Neuronal stem cell (in vitro differentiated cells): ENCODE measurements at regions not wholly inside any gene's neighbourhood (a gene's known extent, or its start where the extent isn't known, plus 50 kb on each side); places are given as distances from the start of the nearest gene placed in this dataset.

ENCODE experiments used
- DNase-seq: peaks from one replicate; pipeline ENCODE4 v3.0.0-alpha.2; 2013; ENCODE audit warnings: low spot score
- H2AFZ ChIP-seq: one replicate; pipeline ENCODE4 v1.6.1; 2013; ENCODE audit warnings: mild to moderate bottlenecking, low read length, inconsistent platforms
- H2AK5ac ChIP-seq: 2 replicates; pipeline ENCODE4 v1.6.1; 2013; ENCODE audit warnings: low read depth, mild to moderate bottlenecking, inconsistent platforms, low read length, moderate library complexity, mixed read lengths
- H2BK120ac ChIP-seq: 2 replicates; pipeline ENCODE4 v1.6.1; 2013; ENCODE audit warnings: low read depth, mild to moderate bottlenecking, inconsistent platforms, low read length, moderate library complexity, mixed read lengths
- H2BK12ac ChIP-seq: one replicate; pipeline ENCODE4 v1.6.1; 2013; ENCODE audit warnings: low read length, inconsistent platforms
- H2BK15ac ChIP-seq: 2 replicates; pipeline ENCODE4 v1.6.1; 2013; ENCODE audit warnings: mild to moderate bottlenecking, low read length, inconsistent platforms, mixed read lengths
- H2BK5ac ChIP-seq: one replicate; pipeline ENCODE4 v1.6.1; 2013; ENCODE audit warnings: inconsistent platforms, mild to moderate bottlenecking, low read length, moderate library complexity
- H3K14ac ChIP-seq: one replicate; pipeline ENCODE4 v1.6.1; 2013; ENCODE audit warnings: low read length, inconsistent platforms
- H3K18ac ChIP-seq: 2 replicates; pipeline ENCODE4 v1.6.1; 2013; ENCODE audit warnings: low read length, inconsistent platforms
- H3K23ac ChIP-seq: 2 replicates; pipeline ENCODE4 v1.6.1; 2013; ENCODE audit warnings: low read depth, mild to moderate bottlenecking, mixed read lengths, low read length, inconsistent platforms; ENCODE audit not compliant: poor library complexity
- H3K27ac ChIP-seq: replicated peaks from 3 replicates; pipeline ENCODE4 v1.5.1; 2013; ENCODE audit warnings: low read length, inconsistent platforms
- H3K27me3 ChIP-seq, 3 experiments: 2 replicates each; pipeline ENCODE4 v1.6.1; 2013; ENCODE audit warnings: low read length in 3 of 3, mild to moderate bottlenecking in 2 of 3, inconsistent platforms in 1 of 3, low read depth in 1 of 3, mixed read lengths in 1 of 3, moderate library complexity in 1 of 3; ENCODE audit not compliant: control insufficient read depth in 3 of 3, insufficient read depth in 3 of 3
- H3K36me3 ChIP-seq, 2 donors: replicated peaks in 1 of 2; 2 replicates each; pipeline ENCODE4 v1.6.1; 2013; ENCODE audit warnings: low read length in 2 of 2; ENCODE audit not compliant: control insufficient read depth in 2 of 2, insufficient read depth in 2 of 2
- H3K4ac ChIP-seq: 2 replicates; pipeline ENCODE4 v1.6.1; 2013; ENCODE audit warnings: inconsistent platforms, mild to moderate bottlenecking, low read length, moderate library complexity
- H3K4me1 ChIP-seq, 2 donors: 1 replicate in 1 of 2; 2 replicates in 1 of 2; pipeline ENCODE4 v1.6.1; 2013; ENCODE audit warnings: low read length in 2 of 2, low read depth in 1 of 2; ENCODE audit not compliant: control insufficient read depth in 2 of 2, insufficient read depth in 1 of 2
- H3K4me2 ChIP-seq: one replicate; pipeline ENCODE4 v1.6.1; 2013; ENCODE audit warnings: mild to moderate bottlenecking, low read length, inconsistent platforms; ENCODE audit not compliant: insufficient read depth, poor library complexity, severe bottlenecking
- H3K4me3 ChIP-seq, 2 donors: 2 replicates each; pipeline ENCODE4 v1.5.1; 2013; ENCODE audit warnings: low read length in 2 of 2, mild to moderate bottlenecking in 2 of 2, inconsistent platforms in 1 of 2, moderate library complexity in 1 of 2
- H3K79me1 ChIP-seq: one replicate; pipeline ENCODE4 v1.6.1; 2013; ENCODE audit warnings: low read depth, mild to moderate bottlenecking, inconsistent platforms, low read length, moderate library complexity
- H3K9ac ChIP-seq: one replicate; pipeline ENCODE4 v1.6.1; 2013; ENCODE audit warnings: mild to moderate bottlenecking, low read depth, low read length, inconsistent platforms; ENCODE audit not compliant: poor library complexity
- H3K9me3 ChIP-seq, 2 donors: replicated peaks in 1 of 2; 2 replicates each; pipeline versions ENCODE3 to v1.6.1; 2013; ENCODE audit warnings: low read length in 2 of 2, mild to moderate bottlenecking in 2 of 2, inconsistent platforms in 1 of 2, low read depth in 1 of 2, mixed read lengths in 1 of 2, moderate library complexity in 1 of 2; ENCODE audit not compliant: control insufficient read depth in 2 of 2, insufficient read depth in 1 of 2
- H4K8ac ChIP-seq: one replicate; pipeline ENCODE4 v1.6.1; 2013; ENCODE audit warnings: low read depth, mild to moderate bottlenecking, inconsistent platforms, low read length, moderate library complexity
- H4K91ac ChIP-seq: one replicate; pipeline ENCODE4 v1.6.1; 2013; ENCODE audit warnings: low read length, low read depth, mild to moderate bottlenecking, inconsistent platforms; ENCODE audit not compliant: poor library complexity
- WGBS, 2 donors: extraction: QIAGEN DNeasy Blood & Tissue Kit; methylation state at CpG; one replicate each; pipeline ENCODE4 v1.1.7; 2013; ENCODE audit warnings: missing lambda C conversion rate in 2 of 2, mixed read lengths in 1 of 2; ENCODE audit not compliant: insufficient read length in 2 of 2, insufficient replicate concordance in 1 of 2; ENCODE audit errors: extremely low coverage in 2 of 2; 5-methylcytosine and 5-hydroxymethylcytosine counted together

DNA sequence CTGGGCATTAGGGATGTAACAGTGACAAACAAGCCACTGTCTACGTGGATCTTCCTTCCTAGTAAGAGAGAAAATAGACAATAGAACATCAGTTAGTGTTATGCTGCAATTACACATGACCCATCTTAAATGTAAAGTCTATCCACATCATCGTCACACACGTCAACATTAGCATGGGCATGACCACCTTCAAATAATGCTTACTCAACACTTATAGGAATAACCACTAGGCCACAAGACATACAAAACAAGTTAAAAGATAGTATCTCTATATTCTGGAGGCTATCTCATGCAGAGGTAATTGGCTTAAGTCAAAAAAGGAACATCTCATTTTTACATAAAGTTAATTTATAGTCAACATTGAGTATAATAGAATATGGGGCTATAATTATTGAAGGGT is 156.5 kb downstream of the MOXD1 start:
- Histone ChIP-seq H2AFZ (no peak overlapping the region), H3K23ac (no peak overlapping the region), H3K36me3 (no peaks in the 10 kb centered on the region), H3K27ac (no peak overlapping the region), H3K9ac (no peak overlapping the region), H3K4me2 (no peak overlapping the region), H3K9me3 (no peaks in the 10 kb centered on the region), H2BK12ac (no peak overlapping the region), H4K8ac (no peak overlapping the region), H3K4me1 (no peaks in the 10 kb centered on the region), H2BK120ac (no peak overlapping the region), H3K18ac (no peak overlapping the region), H3K27me3 (no peaks in the 10 kb centered on the region), H4K91ac (no peak overlapping the region), H2BK5ac (no peak overlapping the region), H2AK5ac (no peak overlapping the region), H2BK15ac (no peak overlapping the region), H3K14ac (no peak overlapping the region), H3K79me1 (no peaks in the 10 kb centered on the region), H3K4me3 (no peak overlapping the region), H3K4ac (no peak overlapping the region)
- WGBS, 2 donors, result no CpG with 5 or more reads among the region's 3 CpGs
- no peak for DNase-seq

- Histone ChIP-seq H3K14ac (no peak overlapping the region), H2AK5ac (no peak overlapping the region), H2AFZ (peak overlapping the region; percentile 67), H3K18ac (no peak overlapping the region), H3K9me3 (no peaks in the 10 kb centered on the region), H2BK5ac (no peak overlapping the region), H3K27ac (no peak overlapping the region), H2BK120ac (no peak overlapping the region), H3K27me3 (no peaks in the 10 kb centered on the region), H2BK15ac (no peak overlapping the region), H3K79me1 (no peaks in the 10 kb centered on the region), H3K9ac (no peak overlapping the region), H3K4me3 (no peak overlapping the region), H4K8ac (no peak overlapping the region), H4K91ac (no peak overlapping the region), H3K23ac (no peak overlapping the region), H3K36me3 (no peaks in the 10 kb centered on the region), H3K4me1 (peaks cover 5 to 12% of the 10 kb centered on the region in 2 donors), H3K4ac (no peak overlapping the region), H3K4me2 (no peak overlapping the region), H2BK12ac (no peak overlapping the region)
- WGBS, 2 donors, result no CpG with 5 or more reads among the region's 3 CpGs
- DNase-seq, result peak; percentile 24
These were observed 164.5 kb downstream of the MOXD1 start for GRCh38 chr6:132236744-132237143.

DNA sequence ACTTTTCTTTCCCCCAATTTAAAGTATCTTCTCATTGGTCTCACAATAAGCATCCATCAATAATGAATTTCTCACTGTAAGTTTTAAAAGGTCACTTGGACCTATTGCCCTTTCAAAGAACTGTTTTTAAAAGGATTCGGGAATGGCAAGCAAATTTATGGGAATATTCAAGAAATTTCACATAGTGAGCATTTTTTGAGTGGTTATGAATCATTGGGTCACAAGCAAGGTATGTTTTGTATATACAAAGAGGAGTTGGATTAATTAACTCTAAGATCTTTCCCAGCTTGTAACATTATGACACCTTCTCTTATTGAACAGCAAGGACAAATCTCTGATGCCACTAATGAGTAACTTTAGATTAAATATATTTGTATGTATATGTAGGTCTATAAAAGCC is 165.0 kb downstream of the MOXD1 start:
- Histone ChIP-seq H3K18ac (no peak overlapping the region), H3K79me1 (no peaks in the 10 kb centered on the region), H3K27ac (no peak overlapping the region), H3K9me3 (no peaks in the 10 kb centered on the region), H3K4me1 (peaks cover 5 to 12% of the 10 kb centered on the region in 2 donors), H3K36me3 (no peaks in the 10 kb centered on the region), H4K91ac (no peak overlapping the region), H4K8ac (no peak overlapping the region), H3K9ac (no peak overlapping the region), H2AFZ (peak overlapping the region; percentile 67), H3K23ac (no peak overlapping the region), H2BK5ac (no peak overlapping the region), H2BK15ac (no peak overlapping the region), H2BK120ac (no peak overlapping the region), H3K4me2 (no peak overlapping the region), H3K14ac (no peak overlapping the region), H2BK12ac (no peak overlapping the region), H3K4ac (no peak overlapping the region), H2AK5ac (no peak overlapping the region), H3K27me3 (no peaks in the 10 kb centered on the region), H3K4me3 (no peak overlapping the region)
- WGBS, 2 donors, result no CpG with 5 or more reads among the region's 1 CpG
- DNase-seq, result no peak

DNA sequence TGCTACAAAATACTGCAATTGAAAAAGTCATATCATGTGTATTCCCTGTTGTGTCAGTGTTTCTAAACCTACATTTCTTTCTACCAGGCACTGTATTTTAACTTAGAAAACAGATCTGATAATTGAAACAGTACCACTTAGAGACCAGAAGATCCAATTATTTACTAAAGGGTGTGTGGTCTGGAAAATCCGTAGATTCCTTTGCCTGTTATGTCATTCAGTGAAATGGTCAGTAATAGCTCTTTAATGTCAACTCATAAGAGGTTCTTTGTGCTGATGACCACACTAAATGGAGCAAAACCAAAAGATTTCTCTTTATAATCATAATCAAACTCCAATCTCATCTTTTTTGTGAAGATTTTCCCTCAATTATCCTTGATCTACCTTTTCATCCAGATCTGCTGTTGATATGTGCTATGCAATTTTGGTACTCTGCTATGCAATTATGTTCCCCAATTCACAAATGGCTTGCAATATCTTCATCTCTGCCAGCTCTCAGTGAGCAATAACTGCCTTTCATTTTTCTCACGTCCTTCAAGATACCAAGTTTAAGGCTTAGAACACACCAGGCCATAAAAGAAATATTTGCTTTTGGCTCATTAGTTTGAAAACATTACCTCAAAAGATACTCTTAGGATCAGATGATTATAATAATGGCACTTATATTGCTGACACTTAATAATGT is 165.5 kb downstream of the MOXD1 start:
- Histone ChIP-seq H3K79me1 (no peaks in the 10 kb centered on the region), H3K23ac (no peak overlapping the region), H3K4me3 (no peak overlapping the region)

More for the DNA sequence above, 165.5 kb downstream of the MOXD1 start:
- Histone ChIP-seq H2BK120ac (no peak overlapping the region), H2BK5ac (no peak overlapping the region), H3K4me2 (no peak overlapping the region), H3K4ac (no peak overlapping the region), H3K27me3 (no peaks in the 10 kb centered on the region), H4K8ac (no peak overlapping the region), H3K18ac (no peak overlapping the region), H2BK15ac (no peak overlapping the region), H3K27ac (no peak overlapping the region), H3K36me3 (no peaks in the 10 kb centered on the region), H2BK12ac (no peak overlapping the region), H3K4me1 (peaks cover 6 to 15% of the 10 kb centered on the region in 2 donors), H3K14ac (no peak overlapping the region), H3K9ac (no peak overlapping the region), H3K9me3 (no peaks in the 10 kb centered on the region), H2AFZ (no peak overlapping the region), H2AK5ac (no peak overlapping the region), H4K91ac (no peak overlapping the region)
- WGBS, 2 donors, result no CpG with 5 or more reads among the region's 2 CpGs
- DNase-seq, result no peak
